T-helper 22 cell (primary cell): ENCODE measurements at regions not wholly inside any gene's neighbourhood (a gene's known extent, or its start where the extent isn't known, plus 50 kb on each side); places are given as distances from the start of the nearest gene placed in this dataset.
"Not testable (repeated sequence)": the region's sequence is repeated elsewhere in the genome, so short reads cannot be mapped to it uniquely, and the experiment has no call there.

Experiments used
- DNase-seq: peaks from one replicate; pipeline ENCODE4 v3.0.0-alpha.2; 2020; ENCODE audit warnings: low read depth

GRCh38 chr21:35164971-35165483, 115.9 kb upstream of the RUNX1 start:
- DNase-seq = no peak

GRCh38 chr21:35164380-35164779, 115.3 kb upstream of the RUNX1 start:
- DNase-seq = no peak

GRCh38 chr21:35163411-35163810, 114.3 kb upstream of the RUNX1 start:
- DNase-seq = no peak

DNA sequence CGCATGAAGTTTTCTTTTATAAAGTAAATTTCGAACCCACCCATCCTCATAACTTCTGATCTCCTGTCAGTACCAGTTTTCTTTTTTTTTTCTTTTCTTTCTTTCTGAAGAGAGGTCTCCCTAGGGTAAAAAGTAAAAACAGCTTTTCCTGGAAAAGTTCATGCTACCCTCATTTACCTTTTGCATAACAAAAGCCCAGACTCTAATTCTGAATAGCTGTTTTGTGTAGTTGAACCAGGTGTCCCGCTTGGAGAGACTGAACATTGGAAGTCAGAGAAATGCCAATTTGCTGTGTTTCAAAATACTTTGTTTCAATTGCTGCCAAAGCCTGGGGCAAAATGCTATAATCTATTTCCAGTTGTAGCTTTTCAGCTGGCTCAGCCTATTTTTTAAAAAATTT, 113.7 kb upstream of the RUNX1 start:
- DNase-seq = no peak

GRCh38 chr21:35159881-35160280, 110.8 kb upstream of the RUNX1 start:
- DNase-seq = no peak

- DNase-seq = not testable (repeated sequence)
These were observed 108.3 kb upstream of the RUNX1 start for GRCh38 chr21:35157374-35157773.

- DNase-seq = no peak
These were observed 107.5 kb upstream of the RUNX1 start for GRCh38 chr21:35156293-35157278.

- DNase-seq = no peak
These were observed 105.7 kb upstream of the RUNX1 start for GRCh38 chr21:35154788-35155187.

DNA sequence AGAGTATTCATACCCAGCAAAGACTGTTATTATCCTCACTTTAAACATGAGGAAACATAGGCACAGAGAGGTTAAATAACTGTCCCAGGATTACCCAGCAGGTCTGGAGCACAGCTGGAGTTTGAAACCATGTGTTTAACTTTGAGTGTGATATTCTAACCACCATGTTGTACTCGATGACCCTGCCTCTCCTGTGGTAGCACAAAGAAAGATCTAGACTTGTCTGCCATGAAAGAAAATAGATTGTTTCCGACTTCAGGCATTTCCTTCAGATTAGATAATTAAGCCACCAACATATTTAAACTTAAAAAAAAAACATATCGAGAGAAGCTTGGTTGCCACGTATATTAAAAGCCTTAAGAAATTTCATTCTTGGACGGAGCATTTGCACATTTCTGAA, 104.6 kb upstream of the RUNX1 start:
- DNase-seq = no peak

DNA sequence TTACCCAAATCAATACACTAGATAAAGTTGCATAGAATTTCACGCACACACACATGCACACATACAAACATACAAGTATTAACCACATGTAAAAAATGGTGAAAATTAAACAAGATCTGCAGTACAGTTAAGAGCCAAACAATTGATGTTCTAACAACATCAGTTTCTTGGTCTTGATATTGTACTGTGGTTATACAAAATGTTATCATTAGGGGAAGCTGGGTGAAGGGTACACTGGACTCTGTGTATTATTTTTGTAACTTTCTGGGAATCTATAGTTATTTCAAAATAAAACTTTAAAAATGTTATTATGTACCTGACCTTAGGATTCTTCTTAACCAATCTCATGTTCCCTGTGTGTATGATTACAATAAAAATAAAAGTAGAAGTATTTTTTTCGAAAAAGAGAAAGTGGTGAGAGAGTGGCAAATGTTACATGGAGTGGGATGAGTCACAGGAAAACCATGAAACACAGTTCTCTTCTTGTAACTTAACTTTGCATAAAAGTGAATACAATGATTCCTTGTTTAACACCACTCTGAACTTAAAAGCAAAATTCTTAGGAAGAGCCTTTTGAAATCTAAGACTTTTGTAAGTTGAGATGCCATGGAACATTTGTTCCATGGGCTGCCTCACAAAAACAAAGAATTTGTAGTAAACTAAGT, 101.6 kb upstream of the RUNX1 start:
- DNase-seq = no peak

DNA sequence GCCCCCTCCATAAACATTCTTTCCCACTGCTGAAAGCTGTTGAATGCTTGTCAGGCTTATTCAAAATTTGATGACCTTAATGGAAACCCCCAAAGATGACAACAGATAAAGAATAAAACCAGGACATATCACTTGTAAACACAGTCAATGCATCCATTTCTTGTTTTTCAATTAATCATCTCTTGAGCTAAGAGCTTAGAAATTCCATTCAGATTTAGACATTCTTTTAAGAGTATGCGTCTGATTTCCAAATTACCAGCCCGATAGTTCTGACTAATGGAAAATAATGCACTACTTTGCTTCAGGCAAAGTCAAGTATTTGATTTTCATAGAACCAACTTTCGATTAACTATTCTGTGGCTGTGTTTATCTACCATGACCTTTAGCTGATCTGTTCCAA, 100.6 kb upstream of the RUNX1 start:
- DNase-seq = no peak

DNA sequence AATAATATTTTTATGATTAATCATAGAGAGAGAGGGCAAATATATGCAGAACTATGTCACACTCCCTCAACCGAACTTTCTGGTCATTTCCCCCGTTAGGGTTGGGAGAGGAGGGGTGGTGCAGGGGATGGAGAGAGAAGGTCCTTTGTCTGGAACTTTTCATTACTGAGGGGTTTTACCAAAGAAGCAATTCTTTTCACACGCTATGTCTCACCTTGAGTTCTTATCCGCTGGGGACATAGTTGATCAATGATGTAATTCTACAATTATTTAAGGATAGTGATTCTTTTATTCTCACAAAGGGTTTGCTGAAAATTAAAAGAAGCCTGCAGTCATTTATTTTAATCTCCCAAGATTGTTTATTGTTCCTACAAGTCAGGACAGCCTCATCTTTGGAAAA, 98.3 kb upstream of the RUNX1 start:
- DNase-seq = no peak

- DNase-seq = no peak
These were observed 96.6 kb upstream of the RUNX1 start for GRCh38 chr21:35145626-35146233.

DNA sequence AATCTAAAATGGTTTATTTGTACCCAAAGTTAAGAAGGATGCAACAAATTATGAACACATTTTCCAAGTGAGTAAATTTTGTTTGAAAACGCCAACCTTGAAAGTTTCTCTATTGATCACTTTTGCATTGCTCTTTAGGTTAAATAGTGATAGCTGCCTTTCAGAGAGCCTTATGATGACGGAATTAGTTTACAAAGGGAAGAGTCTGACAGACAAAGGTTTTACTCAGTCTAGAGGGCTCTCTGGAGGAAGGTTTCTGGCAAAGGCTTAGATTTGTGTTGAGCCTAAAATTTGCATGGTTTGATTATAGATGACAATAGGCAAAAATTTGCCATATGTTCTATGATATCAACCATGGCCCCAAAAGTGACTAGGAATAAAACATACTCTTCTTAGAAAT, 95.9 kb upstream of the RUNX1 start:
- no peak for DNase-seq

DNA sequence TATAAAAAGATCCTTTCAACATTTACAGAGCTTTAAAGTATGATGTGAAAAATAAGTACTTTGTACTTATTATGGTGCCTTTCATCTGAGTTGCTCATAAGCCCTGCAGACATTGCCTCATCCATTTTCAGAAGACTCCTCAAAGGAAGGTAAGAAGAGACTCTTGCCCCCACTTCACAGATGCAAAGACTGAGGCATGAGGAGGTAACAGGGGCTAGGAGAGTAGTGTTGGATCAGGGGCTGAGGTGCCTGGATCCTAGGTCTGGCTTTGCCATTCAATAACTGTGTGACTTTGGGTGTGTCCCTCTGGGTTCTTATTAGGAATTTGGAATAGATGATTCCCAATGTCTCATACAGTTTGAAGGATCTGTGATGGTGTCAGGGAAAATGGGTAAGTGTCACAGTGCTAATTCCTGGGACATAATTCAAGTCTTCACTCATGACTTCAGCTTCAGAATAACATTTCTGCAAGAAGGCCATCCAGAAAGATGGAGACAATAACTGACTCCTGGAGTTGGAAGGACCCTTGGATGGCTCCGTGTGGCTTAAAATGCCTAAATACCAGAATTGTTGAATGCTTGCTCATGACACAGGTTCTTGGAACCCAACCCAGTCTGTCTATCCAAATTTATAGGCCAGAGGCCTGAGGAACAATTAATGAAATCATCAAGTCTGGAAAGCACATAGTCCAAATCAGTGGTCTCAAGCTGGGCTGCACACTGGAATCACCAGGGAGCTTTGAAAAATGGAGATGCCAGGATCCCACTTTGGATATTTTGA, 93.1 kb upstream of the RUNX1 start:
- DNase-seq = no peak

- no peak for DNase-seq
These were observed 90.2 kb upstream of the RUNX1 start for GRCh38 chr21:35139382-35139715.

- no peak for DNase-seq
These were observed 89.7 kb upstream of the RUNX1 start for GRCh38 chr21:35138665-35139381.

DNA sequence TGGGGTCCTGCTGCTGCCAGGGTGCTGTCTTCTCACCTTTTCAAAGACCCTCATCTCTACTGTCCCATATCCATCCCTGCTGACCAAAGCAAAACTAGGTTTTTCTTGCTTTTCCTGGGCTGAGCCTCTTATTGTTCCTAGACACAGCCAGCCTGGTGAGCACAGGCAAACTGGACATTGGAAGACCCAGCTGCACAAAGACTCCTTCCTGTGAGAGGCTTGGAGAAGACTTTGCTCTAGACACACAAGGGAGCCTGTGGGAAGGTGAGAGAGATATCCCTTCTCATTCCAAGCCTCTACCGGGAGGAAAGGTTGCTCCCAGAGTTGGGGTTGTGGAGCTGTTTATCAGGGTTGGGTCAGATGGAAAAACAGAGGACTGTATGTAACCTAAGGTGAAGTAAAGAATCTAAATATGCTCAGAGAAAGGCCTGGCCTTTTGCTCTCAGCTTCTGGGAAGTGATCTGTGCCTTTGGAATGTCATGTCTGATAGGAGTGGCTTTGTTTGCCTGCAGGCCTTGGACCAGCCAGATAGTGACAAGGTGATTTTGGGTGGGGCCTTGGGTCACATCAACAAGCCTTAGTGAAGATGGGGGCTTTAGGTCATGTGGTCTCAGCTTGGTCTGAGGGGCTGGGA, 87.6 kb upstream of the RUNX1 start:
- DNase-seq = no peak

DNA sequence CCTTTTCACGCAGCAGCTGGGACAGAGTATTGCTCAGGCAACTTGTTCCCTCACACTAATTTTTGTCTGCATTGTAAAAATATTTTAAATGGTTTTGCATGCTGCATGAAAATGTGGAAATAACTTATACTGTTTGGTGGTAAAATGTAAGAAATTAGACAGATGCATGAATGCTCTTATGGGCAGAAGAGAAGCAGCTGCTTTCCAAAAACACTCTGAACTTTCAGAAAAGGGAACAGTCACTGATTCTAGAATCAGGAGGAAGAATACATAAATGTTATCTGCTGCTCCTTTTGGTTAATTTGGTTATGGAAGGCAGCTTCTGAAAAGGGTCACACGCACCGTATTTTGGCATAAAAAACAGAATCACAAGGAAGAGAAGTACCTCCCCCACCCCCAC, 87.0 kb upstream of the RUNX1 start:
- DNase-seq = no peak

DNA sequence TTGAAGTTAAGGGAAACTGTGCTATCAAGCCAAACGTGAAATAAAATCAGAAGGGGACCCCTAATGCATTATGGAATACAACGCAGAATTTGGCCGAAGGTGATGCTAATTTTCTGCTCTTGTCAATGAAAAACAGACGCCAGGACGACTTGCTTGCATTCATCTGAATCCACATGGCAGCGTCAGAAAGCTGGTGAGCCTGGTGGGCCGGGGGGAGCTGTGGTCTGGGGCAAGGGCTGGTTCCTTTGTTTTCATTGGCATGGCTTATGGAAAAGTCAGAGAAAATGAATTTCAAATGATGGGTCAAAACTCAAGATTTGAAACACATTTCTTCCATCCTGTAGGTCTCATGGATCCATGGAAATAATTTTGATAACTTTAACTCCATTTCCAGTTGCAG, 86.4 kb upstream of the RUNX1 start:
- no peak for DNase-seq

- no peak for DNase-seq
These were observed 85.2 kb upstream of the RUNX1 start for GRCh38 chr21:35134309-35134708.
